C4-2B (cell line): ENCODE measurements at regions not wholly inside any gene's neighbourhood (a gene's known extent, or its start where the extent isn't known, plus 50 kb on each side); places are given as distances from the start of the nearest gene placed in this dataset.
A peak's percentile ranks its signal among the peaks of the same experiment; 100 is the strongest.
"Not testable (repeated sequence)": the region's sequence is repeated elsewhere in the genome, so short reads cannot be mapped to it uniquely, and the experiment has no call there.

ENCODE experiments used
- H3K27ac ChIP-seq: fragments of 450-650 bp; 2 replicates; pipeline ENCODE4 v1.5.1; 2017
- ZFX ChIP-seq: fragments of 450-650 bp; IDR thresholded peaks from 2 replicates; pipeline ENCODE4 v1.6.1; 2017
- TF ChIP-seq, protein P1 (sequence below): fragments of 450-650 bp; conservative IDR thresholded peaks from 2 replicates; pipeline ENCODE4 v1.5.1; 2017; ENCODE audit warnings: mild to moderate bottlenecking

DNA sequence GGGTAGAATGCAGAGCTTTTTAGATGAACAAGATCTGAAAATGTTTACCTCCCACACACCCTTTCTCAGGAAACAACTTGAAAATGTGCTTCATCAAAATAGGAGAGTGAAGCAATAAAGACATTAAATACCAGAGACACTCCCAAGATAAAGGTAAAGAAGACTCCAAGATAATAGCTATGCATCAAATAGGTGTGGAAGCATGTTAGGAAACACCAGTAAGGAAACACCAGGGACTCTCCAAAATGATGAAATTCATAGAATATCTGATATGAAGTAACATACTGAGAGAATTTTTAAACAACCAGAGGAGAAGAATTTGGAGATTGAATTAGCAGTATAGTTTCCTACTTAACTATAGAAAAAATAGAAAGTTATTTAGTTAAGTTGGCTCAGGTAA lies 57.0 kb downstream of the OR10A6 start:
- no peak overlapping the region for H3K27ac ChIP-seq
- no peak for TF ChIP-seq ZFX
- TF ChIP-seq, protein P1, sequence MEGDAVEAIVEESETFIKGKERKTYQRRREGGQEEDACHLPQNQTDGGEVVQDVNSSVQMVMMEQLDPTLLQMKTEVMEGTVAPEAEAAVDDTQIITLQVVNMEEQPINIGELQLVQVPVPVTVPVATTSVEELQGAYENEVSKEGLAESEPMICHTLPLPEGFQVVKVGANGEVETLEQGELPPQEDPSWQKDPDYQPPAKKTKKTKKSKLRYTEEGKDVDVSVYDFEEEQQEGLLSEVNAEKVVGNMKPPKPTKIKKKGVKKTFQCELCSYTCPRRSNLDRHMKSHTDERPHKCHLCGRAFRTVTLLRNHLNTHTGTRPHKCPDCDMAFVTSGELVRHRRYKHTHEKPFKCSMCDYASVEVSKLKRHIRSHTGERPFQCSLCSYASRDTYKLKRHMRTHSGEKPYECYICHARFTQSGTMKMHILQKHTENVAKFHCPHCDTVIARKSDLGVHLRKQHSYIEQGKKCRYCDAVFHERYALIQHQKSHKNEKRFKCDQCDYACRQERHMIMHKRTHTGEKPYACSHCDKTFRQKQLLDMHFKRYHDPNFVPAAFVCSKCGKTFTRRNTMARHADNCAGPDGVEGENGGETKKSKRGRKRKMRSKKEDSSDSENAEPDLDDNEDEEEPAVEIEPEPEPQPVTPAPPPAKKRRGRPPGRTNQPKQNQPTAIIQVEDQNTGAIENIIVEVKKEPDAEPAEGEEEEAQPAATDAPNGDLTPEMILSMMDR: no peak

DNA sequence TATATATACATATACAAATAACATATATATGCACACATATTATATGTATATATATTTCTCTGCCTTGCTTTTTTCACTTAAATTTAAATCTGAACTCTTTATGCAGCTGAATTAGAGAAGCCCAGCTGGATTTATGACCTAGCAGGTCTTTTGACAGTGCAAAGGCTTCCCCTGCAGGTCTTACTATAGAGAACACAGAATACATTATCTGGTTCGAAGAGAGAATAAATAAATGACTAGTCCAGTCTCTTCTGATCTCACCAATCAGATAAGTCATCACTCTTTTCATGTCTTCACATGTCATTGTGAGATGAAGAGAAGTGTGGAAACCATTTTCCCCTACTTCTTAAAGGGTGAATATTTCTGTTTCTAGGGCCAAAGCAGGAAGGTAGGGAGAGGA lies 58.2 kb downstream of the OR10A6 start:
- H3K27ac ChIP-seq: no peak overlapping the region
- TF ChIP-seq, protein P1: no peak
- no peak for TF ChIP-seq ZFX

DNA sequence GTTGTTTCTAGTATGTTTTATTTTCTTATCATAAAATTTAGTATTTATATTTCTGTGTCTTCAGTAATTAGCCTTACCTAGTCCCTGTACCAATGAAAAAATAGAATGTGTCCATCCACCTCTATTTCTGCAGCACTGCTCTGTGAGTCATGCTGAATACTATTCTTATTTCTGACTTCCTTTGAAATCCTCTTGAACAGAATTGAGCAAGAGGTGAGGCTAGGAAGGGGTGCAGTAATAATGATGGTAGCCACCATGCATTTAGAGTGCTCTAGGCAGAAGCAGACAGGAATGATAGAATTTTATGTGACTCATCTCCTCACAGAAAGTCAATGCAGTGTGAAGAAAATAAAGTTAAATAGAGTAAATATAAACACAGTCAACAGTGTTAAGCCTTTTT lies 60.0 kb downstream of the OR10A6 start:
- no peak overlapping the region for H3K27ac ChIP-seq
- no peak for TF ChIP-seq ZFX
- TF ChIP-seq, protein P1: no peak

DNA sequence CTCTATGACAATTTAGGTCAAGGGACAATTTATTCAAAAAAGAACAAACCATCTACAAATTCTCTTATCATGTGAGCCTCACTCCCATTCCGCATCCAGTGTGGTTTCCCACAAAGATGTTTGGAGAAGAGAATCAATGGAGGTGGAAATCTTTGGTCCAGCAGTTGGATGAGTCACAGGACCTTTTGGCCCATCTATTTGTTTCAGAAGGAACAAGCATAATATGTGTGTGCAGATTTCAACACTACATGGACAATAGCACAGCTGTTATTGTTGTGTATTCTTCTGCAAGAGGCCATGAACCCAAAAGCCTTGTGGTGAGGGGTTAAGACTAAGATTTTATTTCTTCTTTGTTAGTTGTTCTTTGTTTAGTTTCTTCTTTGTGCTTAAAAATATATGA lies 61.6 kb downstream of the OR10A6 start:
- H3K27ac ChIP-seq: no peak overlapping the region
- no peak for TF ChIP-seq ZFX
- TF ChIP-seq, protein P1: no peak

DNA sequence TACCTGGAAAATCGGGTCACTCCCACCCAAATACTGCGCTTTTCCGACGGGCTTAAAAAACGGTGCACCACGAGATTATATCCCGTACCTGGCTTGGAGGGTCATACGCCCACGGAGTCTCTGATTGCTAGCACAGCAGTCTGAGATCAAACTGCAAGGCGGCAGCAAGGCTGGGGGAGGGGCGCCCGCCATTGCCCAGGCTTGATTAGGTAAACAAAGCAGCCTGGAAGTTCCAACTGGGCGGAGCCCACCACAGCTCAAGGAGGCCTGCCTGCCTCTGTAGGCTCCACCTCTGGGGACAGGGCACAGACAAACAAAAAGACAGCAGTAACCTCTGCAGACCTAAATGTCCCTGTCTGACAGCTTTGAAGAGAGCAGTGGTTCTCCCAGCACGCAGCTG lies 64.5 kb upstream of the OR5P2 start:
- not testable (repeated sequence) for H3K27ac ChIP-seq

DNA sequence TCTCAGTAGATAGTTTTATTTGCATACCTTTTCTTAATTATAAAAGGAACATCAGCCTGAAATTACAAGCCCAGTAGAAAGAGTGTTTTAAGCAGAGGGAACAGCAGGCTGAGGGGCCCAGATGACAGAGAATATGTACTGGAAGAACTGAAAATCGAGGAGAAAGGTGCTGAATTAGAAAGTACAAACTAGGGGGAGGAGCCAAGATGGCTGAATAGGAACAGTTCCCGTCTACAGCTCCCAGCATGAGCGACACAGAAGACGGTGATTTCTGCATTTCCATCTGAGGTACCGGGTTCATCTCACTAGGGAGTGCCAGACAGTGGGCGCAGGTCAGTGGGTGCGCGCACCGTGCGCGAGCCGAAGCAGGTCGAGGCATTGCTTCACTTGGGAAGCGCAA lies 64.1 kb upstream of the OR5P2 start:
- not testable (repeated sequence) for H3K27ac ChIP-seq

DNA sequence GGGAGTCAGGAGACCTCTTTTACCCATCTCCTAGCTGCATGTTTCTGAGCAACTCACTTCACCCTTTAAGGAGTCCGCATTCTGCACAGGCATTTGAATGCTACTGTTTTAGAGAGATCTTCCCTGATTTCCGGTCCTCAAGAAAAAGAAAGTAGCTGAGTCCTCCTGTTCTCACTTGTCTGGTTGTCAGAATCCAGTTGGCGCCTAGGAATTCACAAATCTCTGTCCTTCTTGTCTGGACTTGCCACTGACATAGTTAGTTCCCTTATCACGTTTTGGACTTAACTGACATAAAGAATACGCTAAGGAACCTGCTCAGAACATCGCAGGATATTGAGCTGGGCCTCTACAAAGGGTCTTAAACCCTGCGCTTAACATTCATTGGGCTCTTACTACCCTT lies 61.3 kb upstream of the OR5P2 start:
- H3K27ac ChIP-seq: no peak overlapping the region

DNA sequence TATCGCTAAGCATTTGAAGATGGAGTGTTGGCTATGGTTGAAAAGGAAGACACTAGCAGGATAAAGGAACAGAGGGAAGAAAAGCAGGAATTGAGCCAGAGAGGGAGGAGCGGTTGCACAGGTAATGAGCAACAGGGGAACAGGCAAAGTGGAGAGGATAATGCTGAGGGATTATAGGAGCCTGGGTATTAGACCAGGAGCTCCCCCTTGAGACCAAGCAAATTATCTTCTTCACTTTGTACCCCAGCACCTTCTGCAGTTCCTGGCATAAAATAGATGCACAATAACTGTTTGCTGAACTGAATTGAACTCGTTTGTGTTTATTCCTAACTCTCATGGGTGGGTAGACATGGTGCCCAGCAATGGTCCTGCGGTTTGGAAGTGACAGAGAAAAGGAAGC lies 54.6 kb upstream of the OR5P2 start:
- no peak for TF ChIP-seq ZFX
- TF ChIP-seq, protein P1: peak; percentile 28
- no peak overlapping the region for H3K27ac ChIP-seq

More for the DNA sequence above, 61.3 kb upstream of the OR5P2 start:
- no peak for TF ChIP-seq ZFX
- TF ChIP-seq, protein P1: no peak

DNA sequence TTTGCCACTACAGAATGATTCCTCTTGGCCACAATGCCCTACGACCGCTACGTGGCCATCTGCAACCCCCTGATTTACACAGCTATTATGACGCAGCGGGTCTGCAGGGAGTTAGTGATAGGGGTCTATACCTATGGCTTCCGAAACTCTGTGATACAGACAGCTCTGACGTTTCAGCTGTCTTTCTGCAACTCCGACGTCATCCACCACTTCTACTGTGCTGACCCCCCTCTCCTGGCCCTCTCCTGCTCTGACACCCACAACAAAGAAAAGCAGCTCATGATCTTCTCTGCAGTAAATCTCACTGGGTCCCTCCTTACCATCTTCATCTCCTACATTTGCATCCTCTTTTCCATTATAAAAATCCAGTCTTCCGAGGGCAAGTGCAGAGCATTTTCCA lies 52.3 kb upstream of the OR5P2 start:
- TF ChIP-seq, protein P1: no peak
- TF ChIP-seq ZFX: no peak
- H3K27ac ChIP-seq: no peak overlapping the region
